HepG2 (cell line): ENCODE measurements at regions not wholly inside any gene's neighbourhood (a gene's known extent, or its start where the extent isn't known, plus 50 kb on each side); places are given as distances from the start of the nearest gene placed in this dataset.

Source experiments
- EHMT2 ChIP-seq: fragments of 200-600 bp; sonication (generic); IDR thresholded peaks from 2 replicates; pipeline ENCODE4 v1.7.0; 2017; ENCODE audit warnings: antibody characterized with exemption, low read depth, low read length, borderline replicate concordance
- MATR3 ChIP-seq: sonication (generic); formaldehyde crosslinking; IDR thresholded peaks from 2 replicates; pipeline ENCODE4 v1.4.0; 2020; ENCODE audit warnings: missing genetic modification reagents
- SP140L ChIP-seq: sonication (generic); formaldehyde crosslinking; IDR thresholded peaks from 2 replicates; pipeline ENCODE4 v1.4.0; 2020; ENCODE audit warnings: missing genetic modification reagents, borderline replicate concordance
- ZBTB7B ChIP-seq: sonication (generic); formaldehyde crosslinking; IDR thresholded peaks from 2 replicates; pipeline ENCODE4 v1.4.0; 2020; ENCODE audit warnings: missing genetic modification reagents
- ZNF607 ChIP-seq: sonication (generic); formaldehyde crosslinking; IDR thresholded peaks from 2 replicates; pipeline ENCODE4 v1.5.1; 2020; ENCODE audit warnings: missing genetic modification reagents, mild to moderate bottlenecking, borderline replicate concordance
- TF ChIP-seq, protein P1 (sequence below): sonication (generic); formaldehyde crosslinking; IDR thresholded peaks from 2 replicates; pipeline ENCODE4 v1.5.0; 2020; ENCODE audit warnings: mild to moderate bottlenecking, missing genetic modification reagents
- TF ChIP-seq, protein P2 (sequence below): sonication (generic); formaldehyde crosslinking; IDR thresholded peaks from 2 replicates; pipeline ENCODE4 v1.4.0; 2020; ENCODE audit warnings: mild to moderate bottlenecking, low read depth, missing genetic modification reagents
- TF ChIP-seq, protein P3 (sequence below): sonication (generic); formaldehyde crosslinking; IDR thresholded peaks from 2 replicates; pipeline ENCODE4; 2020; ENCODE audit warnings: missing genetic modification reagents, mild to moderate bottlenecking, borderline replicate concordance

DNA sequence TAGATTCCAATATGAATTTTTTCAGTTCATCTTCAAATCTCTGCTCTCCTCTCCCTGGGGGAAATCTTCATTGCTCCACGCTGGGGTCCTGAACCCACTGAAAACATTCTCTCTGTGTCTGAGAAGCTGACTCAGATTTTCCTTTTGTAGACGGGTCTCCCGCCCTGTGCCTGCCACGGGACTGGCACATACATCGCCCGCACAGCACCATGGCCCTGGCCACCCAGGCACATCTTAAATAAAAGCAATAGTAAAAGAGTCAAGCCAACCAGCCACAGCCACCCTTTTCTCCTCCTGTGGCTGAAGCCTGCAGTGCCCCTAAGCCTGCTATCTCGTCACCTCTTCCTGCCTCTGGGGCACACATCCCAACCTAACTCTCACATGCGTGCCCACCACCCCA is 301.2 kb downstream of the ZNF536 start (continued):
- no peak for TF ChIP-seq ZBTB7B (CRISPR knock-in tag)
- TF ChIP-seq EHMT2: no peak
- TF ChIP-seq, protein P1, sequence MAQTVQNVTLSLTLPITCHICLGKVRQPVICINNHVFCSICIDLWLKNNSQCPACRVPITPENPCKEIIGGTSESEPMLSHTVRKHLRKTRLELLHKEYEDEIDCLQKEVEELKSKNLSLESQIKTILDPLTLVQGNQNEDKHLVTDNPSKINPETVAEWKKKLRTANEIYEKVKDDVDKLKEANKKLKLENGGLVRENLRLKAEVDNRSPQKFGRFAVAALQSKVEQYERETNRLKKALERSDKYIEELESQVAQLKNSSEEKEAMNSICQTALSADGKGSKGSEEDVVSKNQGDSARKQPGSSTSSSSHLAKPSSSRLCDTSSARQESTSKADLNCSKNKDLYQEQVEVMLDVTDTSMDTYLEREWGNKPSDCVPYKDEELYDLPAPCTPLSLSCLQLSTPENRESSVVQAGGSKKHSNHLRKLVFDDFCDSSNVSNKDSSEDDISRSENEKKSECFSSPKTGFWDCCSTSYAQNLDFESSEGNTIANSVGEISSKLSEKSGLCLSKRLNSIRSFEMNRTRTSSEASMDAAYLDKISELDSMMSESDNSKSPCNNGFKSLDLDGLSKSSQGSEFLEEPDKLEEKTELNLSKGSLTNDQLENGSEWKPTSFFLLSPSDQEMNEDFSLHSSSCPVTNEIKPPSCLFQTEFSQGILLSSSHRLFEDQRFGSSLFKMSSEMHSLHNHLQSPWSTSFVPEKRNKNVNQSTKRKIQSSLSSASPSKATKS: no peak
- TF ChIP-seq SP140L: no peak
- TF ChIP-seq, protein P2, sequence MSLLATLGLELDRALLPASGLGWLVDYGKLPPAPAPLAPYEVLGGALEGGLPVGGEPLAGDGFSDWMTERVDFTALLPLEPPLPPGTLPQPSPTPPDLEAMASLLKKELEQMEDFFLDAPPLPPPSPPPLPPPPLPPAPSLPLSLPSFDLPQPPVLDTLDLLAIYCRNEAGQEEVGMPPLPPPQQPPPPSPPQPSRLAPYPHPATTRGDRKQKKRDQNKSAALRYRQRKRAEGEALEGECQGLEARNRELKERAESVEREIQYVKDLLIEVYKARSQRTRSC (CRISPR knock-in tag): no peak
- no peak for TF ChIP-seq MATR3
- TF ChIP-seq, protein P3, sequence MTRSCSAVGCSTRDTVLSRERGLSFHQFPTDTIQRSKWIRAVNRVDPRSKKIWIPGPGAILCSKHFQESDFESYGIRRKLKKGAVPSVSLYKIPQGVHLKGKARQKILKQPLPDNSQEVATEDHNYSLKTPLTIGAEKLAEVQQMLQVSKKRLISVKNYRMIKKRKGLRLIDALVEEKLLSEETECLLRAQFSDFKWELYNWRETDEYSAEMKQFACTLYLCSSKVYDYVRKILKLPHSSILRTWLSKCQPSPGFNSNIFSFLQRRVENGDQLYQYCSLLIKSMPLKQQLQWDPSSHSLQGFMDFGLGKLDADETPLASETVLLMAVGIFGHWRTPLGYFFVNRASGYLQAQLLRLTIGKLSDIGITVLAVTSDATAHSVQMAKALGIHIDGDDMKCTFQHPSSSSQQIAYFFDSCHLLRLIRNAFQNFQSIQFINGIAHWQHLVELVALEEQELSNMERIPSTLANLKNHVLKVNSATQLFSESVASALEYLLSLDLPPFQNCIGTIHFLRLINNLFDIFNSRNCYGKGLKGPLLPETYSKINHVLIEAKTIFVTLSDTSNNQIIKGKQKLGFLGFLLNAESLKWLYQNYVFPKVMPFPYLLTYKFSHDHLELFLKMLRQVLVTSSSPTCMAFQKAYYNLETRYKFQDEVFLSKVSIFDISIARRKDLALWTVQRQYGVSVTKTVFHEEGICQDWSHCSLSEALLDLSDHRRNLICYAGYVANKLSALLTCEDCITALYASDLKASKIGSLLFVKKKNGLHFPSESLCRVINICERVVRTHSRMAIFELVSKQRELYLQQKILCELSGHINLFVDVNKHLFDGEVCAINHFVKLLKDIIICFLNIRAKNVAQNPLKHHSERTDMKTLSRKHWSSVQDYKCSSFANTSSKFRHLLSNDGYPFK (CRISPR knock-in tag): no peak
- no peak for TF ChIP-seq ZNF607 (CRISPR knock-in tag)
